Fibroblast of villous mesenchyme (primary cell): ENCODE measurements at regions not wholly inside any gene's neighbourhood (a gene's known extent, or its start where the extent isn't known, plus 50 kb on each side); places are given as distances from the start of the nearest gene placed in this dataset. TPM values are rescaled to one million over a fixed set of nuclear protein-coding genes. Genes with fewer than 3 reads are reported as not detected.

Source experiments
- DNase-seq: peaks from one replicate; pipeline ENCODE4 v3.0.0-alpha.2; 2010; ENCODE audit warnings: low read depth
- H3K4me3 ChIP-seq: 2 replicates; pipeline ENCODE4 v1.5.1; 2011; ENCODE audit warnings: low read depth, mild to moderate bottlenecking, low read length
- CTCF ChIP-seq: IDR thresholded peaks from 2 replicates; pipeline ENCODE4 v1.5.1; 2012; ENCODE audit warnings: low read depth, mild to moderate bottlenecking, low read length; ENCODE audit not compliant: insufficient read depth
- small RNA-seq: library from RNA; depleted of rRNA; stranded (forward); fragments of <200 nt; gene quantifications from one replicate; pipeline ENCODE3, GENCODE V24; 2012

GRCh38 chr3:90253131-90253530, 1145.7 kb downstream of the EPHA3 start:
- no peak overlapping the region for H3K4me3 ChIP-seq
- no peak for DNase-seq
- no peak for TF ChIP-seq CTCF

GRCh38 chr3:90261481-90262433, 1154.3 kb downstream of the EPHA3 start:
- no peak for DNase-seq
- no peak for TF ChIP-seq CTCF
- no peak overlapping the region for H3K4me3 ChIP-seq

Small RNA genes lying in the stretch of these regions (small RNA-seq; reads per million reads assigned to genes)
- gene HSPE1P19 (not detected), gene RF00012 (0.28 reads per million), gene RNU6-712P (not detected)
